ENCODE measurements at regions not wholly inside any gene's neighbourhood (a gene's known extent, or its start where the extent isn't known, plus 50 kb on each side); places are given as distances from the start of the nearest gene placed in this dataset.

DNA sequence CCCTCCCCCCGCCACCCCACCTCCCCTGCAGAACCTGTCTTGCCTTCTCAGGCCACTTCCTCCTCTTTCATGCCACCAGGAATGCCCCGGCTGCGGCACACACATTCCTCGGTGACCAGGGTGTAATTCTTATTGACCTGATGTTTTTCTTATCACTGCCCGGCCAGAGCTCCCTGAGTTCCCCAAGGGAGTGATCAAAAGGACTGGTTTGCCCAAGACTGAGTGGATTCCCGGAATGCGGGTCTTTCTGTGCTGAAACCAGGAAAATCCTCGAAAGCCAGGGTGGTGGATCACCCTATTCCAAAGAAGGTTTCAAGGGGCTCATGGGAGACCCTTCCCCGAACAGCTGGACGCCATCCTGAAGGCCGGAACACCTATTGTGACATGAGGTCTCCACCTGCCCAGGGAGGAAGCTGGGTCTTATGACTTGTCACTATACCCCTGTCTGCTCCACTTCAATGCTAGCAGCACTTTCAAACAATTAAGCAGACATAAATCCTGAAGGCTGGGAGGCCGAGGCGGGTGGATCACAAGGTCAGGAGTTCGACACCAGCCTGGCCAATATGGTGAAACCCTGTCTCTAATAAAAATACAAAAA lies 53.0 kb upstream of the RPL38 start:
- no peak overlapping the region for H2AFZ ChIP-seq (ENCODE audit: low read depth, low read length)
- no peaks in the 10 kb centered on the region for H3K9me3 ChIP-seq (ENCODE audit: insufficient read depth, low read length)
- H3K4me2 ChIP-seq (ENCODE audit: low read length) = no peak overlapping the region
- TF ChIP-seq, protein P1, sequence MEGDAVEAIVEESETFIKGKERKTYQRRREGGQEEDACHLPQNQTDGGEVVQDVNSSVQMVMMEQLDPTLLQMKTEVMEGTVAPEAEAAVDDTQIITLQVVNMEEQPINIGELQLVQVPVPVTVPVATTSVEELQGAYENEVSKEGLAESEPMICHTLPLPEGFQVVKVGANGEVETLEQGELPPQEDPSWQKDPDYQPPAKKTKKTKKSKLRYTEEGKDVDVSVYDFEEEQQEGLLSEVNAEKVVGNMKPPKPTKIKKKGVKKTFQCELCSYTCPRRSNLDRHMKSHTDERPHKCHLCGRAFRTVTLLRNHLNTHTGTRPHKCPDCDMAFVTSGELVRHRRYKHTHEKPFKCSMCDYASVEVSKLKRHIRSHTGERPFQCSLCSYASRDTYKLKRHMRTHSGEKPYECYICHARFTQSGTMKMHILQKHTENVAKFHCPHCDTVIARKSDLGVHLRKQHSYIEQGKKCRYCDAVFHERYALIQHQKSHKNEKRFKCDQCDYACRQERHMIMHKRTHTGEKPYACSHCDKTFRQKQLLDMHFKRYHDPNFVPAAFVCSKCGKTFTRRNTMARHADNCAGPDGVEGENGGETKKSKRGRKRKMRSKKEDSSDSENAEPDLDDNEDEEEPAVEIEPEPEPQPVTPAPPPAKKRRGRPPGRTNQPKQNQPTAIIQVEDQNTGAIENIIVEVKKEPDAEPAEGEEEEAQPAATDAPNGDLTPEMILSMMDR (IDR thresholded peaks at IDR 0.05; ENCODE audit: low read depth, low read length) = no peak
- TF ChIP-seq EZH2phosphoT487 (IDR thresholded peaks at IDR 0.05; ENCODE audit: low read depth) = no peak
- H4K20me1 ChIP-seq (ENCODE audit: insufficient read depth, low read length) = no peaks in the 10 kb centered on the region
- no peaks in the 10 kb centered on the region for H3K79me2 ChIP-seq (ENCODE audit: low read length)
- no peaks in the 10 kb centered on the region for H3K36me3 ChIP-seq (replicated peaks; ENCODE audit: low read depth, low read length)
- no peak overlapping the region for H3K27ac ChIP-seq (ENCODE audit: low read length)
- no peak overlapping the region for H3K9ac ChIP-seq (ENCODE audit: low read length)
- H3K4me3 ChIP-seq (ENCODE audit: low read length) = no peak overlapping the region
- peaks cover 9% of the 10 kb centered on the region for H3K4me1 ChIP-seq (ENCODE audit: low read length)
- no peaks in the 10 kb centered on the region for H3K27me3 ChIP-seq (ENCODE audit: low read depth, low read length)

DNA sequence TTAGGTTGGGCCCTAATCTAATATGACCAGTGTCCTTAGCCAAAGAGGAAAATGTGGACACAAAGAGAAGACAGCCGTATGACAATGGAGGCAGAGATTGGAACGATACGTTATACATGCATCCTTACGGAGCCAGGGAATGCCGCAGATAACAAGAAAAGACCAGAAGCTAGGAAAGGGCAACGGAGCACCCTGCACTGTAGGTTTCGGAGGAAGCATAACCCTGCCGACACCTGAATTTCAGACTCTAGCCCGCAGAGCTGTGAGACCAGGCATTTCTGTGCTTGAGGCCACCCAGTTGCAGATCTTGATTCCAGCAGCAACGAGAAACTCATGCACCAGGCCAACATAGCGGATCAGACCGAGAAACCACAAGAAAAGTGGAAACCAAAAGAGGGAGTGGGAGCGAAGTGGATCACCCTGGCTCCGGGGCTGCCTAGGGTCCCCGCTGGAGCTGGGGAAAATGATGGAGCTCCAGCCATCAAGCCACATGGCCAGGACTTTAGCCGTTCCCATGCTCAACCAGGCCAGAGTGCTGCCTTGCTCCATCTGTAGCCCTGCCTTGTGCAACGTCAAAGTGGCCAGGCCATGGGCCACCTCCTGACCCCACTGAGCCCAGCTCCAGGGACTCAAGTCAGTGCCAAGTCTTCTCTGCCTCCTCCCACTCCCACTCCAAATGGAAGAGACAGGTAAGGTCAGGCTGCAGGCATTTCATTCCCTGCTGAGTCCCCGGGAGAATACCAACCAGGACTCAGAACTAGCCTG lies 51.7 kb upstream of the RPL38 start:
- Histone ChIP-seq H3K4me1 (ENCODE audit: low read length) (peaks cover 9% of the 10 kb centered on the region), H4K20me1 (ENCODE audit: insufficient read depth, low read length) (no peaks in the 10 kb centered on the region), H2AFZ (ENCODE audit: low read depth, low read length) (no peak overlapping the region), H3K36me3 (replicated peaks; ENCODE audit: low read depth, low read length) (no peaks in the 10 kb centered on the region), H3K27ac (ENCODE audit: low read length) (no peak overlapping the region), H3K9ac (ENCODE audit: low read length) (no peak overlapping the region), H3K79me2 (ENCODE audit: low read length) (no peaks in the 10 kb centered on the region), H3K27me3 (ENCODE audit: low read depth, low read length) (no peaks in the 10 kb centered on the region; the same call in 1 of the 2 replicates), H3K9me3 (ENCODE audit: insufficient read depth, low read length) (no peaks in the 10 kb centered on the region), H3K4me2 (ENCODE audit: low read length) (no peak overlapping the region), H3K4me3 (ENCODE audit: low read length) (no peak overlapping the region)
- TF ChIP-seq, protein P1 (IDR thresholded peaks at IDR 0.05; ENCODE audit: low read depth, low read length) = no peak
- TF ChIP-seq EZH2phosphoT487 (IDR thresholded peaks at IDR 0.05; ENCODE audit: low read depth) = no peak

DNA sequence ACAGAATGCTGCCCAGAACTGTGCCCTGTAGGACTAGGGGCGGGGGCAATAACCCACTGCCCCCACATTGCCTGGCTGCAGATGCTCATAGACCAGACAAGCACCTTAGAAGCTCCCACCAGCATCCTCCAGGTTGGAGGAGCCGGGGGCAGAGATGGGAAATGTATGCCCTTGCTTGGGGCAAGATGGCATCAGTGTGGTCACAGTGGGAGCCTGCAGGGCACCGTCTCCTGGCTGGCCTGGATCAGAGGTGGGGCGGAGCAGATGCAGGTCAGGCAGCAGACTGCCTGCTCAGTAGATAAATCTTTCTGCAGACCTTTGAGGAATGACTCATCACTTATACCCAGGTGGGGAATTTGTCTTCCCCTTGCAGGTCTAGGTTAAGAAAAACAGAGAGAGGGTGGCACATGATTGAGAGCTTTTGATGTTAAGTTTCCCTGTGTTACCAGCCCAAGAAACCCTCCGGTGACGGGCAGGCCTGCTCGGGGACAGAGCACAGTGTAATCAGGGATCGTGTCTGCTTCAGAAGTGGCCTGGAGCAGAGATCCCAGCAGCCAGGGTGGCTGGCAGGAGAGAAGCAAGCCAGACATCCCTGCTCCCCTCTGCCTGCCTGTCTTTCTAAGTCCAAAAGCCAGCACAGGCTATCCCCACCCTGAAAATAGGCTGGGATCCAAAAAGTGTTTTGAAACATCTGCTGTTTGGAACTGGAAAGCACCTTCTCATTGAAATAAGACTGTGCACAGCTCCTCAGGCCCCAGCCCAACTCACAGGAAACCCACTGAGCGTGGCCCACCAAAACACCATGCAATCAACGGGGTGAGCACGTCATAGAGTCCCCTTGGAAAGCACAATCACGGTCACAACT lies 50.7 kb upstream of the RPL38 start:
- no peak overlapping the region for H3K4me2 ChIP-seq (ENCODE audit: low read length)
- H3K27me3 ChIP-seq (ENCODE audit: low read depth, low read length) = no peaks in the 10 kb centered on the region; the same call in 1 of the 2 replicates
- no peak overlapping the region for H2AFZ ChIP-seq (ENCODE audit: low read depth, low read length)

More for the DNA sequence above, 50.7 kb upstream of the RPL38 start:
- no peaks in the 10 kb centered on the region for H4K20me1 ChIP-seq (ENCODE audit: insufficient read depth, low read length)
- H3K4me1 ChIP-seq (ENCODE audit: low read length) = peaks cover 9% of the 10 kb centered on the region
- H3K4me3 ChIP-seq (ENCODE audit: low read length) = no peak overlapping the region
- H3K79me2 ChIP-seq (ENCODE audit: low read length) = no peaks in the 10 kb centered on the region
- TF ChIP-seq, protein P1 (IDR thresholded peaks at IDR 0.05; ENCODE audit: low read depth, low read length) = no peak
- TF ChIP-seq EZH2phosphoT487 (IDR thresholded peaks at IDR 0.05; ENCODE audit: low read depth) = no peak
- H3K27ac ChIP-seq (ENCODE audit: low read length) = no peak overlapping the region
- no peaks in the 10 kb centered on the region for H3K9me3 ChIP-seq (ENCODE audit: insufficient read depth, low read length)
- no peaks in the 10 kb centered on the region for H3K36me3 ChIP-seq (replicated peaks; ENCODE audit: low read depth, low read length)
- H3K9ac ChIP-seq (ENCODE audit: low read length) = no peak overlapping the region

Measured in OCI-LY3 (cell line).